C4-2B (cell line): ENCODE measurements at regions not wholly inside any gene's neighbourhood (a gene's known extent, or its start where the extent isn't known, plus 50 kb on each side); places are given as distances from the start of the nearest gene placed in this dataset.

Experiments used
- H3K27ac ChIP-seq: fragments of 450-650 bp; 2 replicates; pipeline ENCODE4 v1.5.1; 2017
- CTCF ChIP-seq: fragments of 450-650 bp; conservative IDR thresholded peaks from 2 replicates; pipeline ENCODE4 v1.5.1; 2017; ENCODE audit warnings: mild to moderate bottlenecking
- ZFX ChIP-seq: fragments of 450-650 bp; IDR thresholded peaks from 2 replicates; pipeline ENCODE4 v1.6.1; 2017

- no peak overlapping the region for H3K27ac ChIP-seq
- TF ChIP-seq ZFX (no peak), CTCF (no peak)
Measured at GRCh38 chrX:149185087-149185486, 320.0 kb downstream of the IDS start.

GRCh38 chrX:149161435-149162088, 343.5 kb downstream of the IDS start:
- no peak overlapping the region for H3K27ac ChIP-seq
- TF ChIP-seq ZFX: no peak
- TF ChIP-seq CTCF: no peak

GRCh38 chrX:149157976-149158375, 347.1 kb downstream of the IDS start:
- TF ChIP-seq CTCF: no peak
- TF ChIP-seq ZFX: no peak

DNA sequence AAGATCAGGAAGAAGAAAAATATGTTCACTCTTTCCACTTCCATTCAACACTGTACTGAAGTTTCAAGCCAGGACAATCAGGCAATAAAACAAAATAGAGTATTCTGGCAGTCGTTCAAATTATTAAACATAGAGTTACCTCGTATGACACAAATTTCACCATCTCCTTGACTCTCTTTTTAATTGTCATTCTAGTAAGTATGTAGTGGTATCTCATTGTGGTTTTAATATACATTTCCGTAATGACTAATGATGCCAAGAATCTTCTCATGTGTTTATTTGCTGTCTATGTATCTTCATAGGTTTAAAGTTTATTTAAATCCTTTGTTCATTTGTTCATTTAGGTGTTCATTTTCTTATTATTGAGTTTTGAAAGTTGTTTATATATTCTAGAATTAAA, 352.2 kb downstream of the IDS start:
- no peak overlapping the region for H3K27ac ChIP-seq
- TF ChIP-seq CTCF (no peak), ZFX (no peak)

More at GRCh38 chrX:149157976-149158375, 347.1 kb downstream of the IDS start:
- no peak overlapping the region for H3K27ac ChIP-seq

DNA sequence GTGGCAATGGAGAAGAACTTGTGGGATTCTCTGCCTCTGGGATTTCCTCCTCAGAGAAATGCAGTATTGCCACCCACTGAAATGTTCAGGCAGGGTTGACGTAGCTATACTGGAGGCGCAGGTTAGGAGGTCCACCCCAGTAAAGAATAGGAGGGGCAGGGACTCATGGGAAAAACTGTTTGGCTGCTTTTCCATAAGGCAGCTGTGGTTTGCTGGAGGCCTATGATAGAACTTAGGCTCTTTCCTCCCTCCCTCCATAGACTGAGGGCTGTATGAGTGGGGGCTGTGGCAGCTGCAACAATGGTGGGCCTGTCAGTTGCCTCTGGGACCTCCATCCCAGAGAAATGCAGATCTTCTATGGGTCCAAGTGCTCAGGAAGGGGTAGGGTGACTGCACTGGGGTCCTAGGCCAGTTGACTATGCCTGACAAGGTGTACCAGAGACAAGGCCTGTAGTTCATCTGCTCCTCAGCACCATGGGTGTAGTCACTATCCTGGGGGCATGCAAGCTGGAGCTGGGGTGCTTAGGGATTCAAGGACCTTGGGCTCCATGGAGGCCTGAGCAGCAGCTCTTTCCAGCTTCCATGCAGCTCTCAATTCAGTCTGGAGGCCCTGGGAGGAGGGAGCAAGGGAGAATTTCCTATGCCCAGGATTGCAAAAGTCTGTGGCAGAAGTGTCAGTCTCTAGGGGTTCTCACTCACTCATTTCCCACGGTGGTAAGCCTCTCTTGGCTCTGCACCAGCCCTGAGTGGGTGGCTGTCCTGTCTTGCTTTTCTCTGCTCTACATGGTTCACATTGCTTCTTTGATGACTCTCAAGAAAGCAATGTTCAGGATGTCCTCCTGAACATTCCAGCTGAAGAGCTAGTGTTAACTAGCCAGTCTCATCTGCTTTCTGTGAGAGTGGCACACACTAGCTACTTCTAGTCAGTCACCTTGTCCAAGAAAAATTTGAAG, 353.0 kb downstream of the IDS start:
- no peak overlapping the region for H3K27ac ChIP-seq

GRCh38 chrX:149145845-149146285, 359.2 kb downstream of the IDS start:
- TF ChIP-seq ZFX (no peak), CTCF (no peak)
- H3K27ac ChIP-seq: no peak overlapping the region

More for the DNA sequence above, 353.0 kb downstream of the IDS start:
- TF ChIP-seq ZFX: no peak
- TF ChIP-seq CTCF: no peak

DNA sequence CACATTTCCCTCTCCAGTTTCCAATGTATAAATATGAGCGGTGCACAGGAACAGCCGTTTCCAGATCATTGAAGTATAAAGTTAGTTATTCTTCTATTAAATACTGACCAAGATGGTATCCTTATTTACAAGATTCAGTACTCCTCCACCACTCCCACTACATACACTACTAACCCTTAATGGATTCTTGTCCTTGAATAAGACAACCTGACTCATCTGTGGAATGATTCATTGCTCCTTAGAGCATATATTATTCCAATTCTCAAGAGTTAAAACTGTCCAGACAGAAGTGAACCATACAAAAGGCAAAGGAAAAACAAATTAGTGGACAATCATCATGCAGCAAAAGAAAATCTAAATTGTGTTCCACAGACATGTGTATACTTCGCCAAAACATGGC, 373.3 kb downstream of the IDS start:
- no peak overlapping the region for H3K27ac ChIP-seq
- TF ChIP-seq ZFX (no peak), CTCF (no peak)
